Cardiac muscle cell (in vitro differentiated cells and primary cell): ENCODE measurements at regions not wholly inside any gene's neighbourhood (a gene's known extent, or its start where the extent isn't known, plus 50 kb on each side); places are given as distances from the start of the nearest gene placed in this dataset.
"Not testable (repeated sequence)": the region's sequence is repeated elsewhere in the genome, so short reads cannot be mapped to it uniquely, and the experiment has no call there.

Source experiments
- DNase-seq, 2 donors: peaks; one replicate each; pipeline versions ENCODE4 v3.0.0 to v3.0.0-alpha.2; 2010 to 2017; ENCODE audit warnings: low read depth in 1 of 2, low spot score in 1 of 2
- H3K27ac ChIP-seq: fragments of 200-600 bp; sonication (generic); 2 replicates; pipeline ENCODE4 v1.5.1; 2016
- H3K27me3 ChIP-seq: fragments of 200-600 bp; sonication (generic); 2 replicates; pipeline ENCODE4 v1.6.0; 2016; ENCODE audit warnings: control low read depth
- H3K36me3 ChIP-seq: fragments of 200-600 bp; sonication (generic); 2 replicates; pipeline ENCODE4 v1.5.1; 2016; ENCODE audit warnings: control low read depth
- H3K4me1 ChIP-seq: fragments of 200-600 bp; sonication (generic); 2 replicates; pipeline ENCODE4 v1.8.1; 2017; ENCODE audit warnings: low read depth, mild to moderate bottlenecking, mixed run types
- H3K4me3 ChIP-seq: fragments of 200-600 bp; sonication (generic); 2 replicates; pipeline ENCODE4 v1.5.1; 2016; ENCODE audit warnings: mild to moderate bottlenecking
- H3K9me3 ChIP-seq: fragments of 200-600 bp; sonication (generic); 2 replicates; pipeline ENCODE4 v1.5.1; 2017; ENCODE audit warnings: low read depth, mild to moderate bottlenecking, control low read depth
- CTCF ChIP-seq: IDR thresholded peaks from 2 replicates; pipeline ENCODE4 v1.5.1; 2012; ENCODE audit warnings: low read depth, mild to moderate bottlenecking, low read length

GRCh38 chr5:45109636-45110035, 300.9 kb downstream of the MRPS30 start:
- peaks cover 30% of the 10 kb centered on the region for H3K4me1 ChIP-seq
- H3K36me3 ChIP-seq = no peaks in the 10 kb centered on the region
- TF ChIP-seq CTCF = no peak
- no peak overlapping the region for H3K4me3 ChIP-seq
- no peak for DNase-seq
- H3K9me3 ChIP-seq = no peaks in the 10 kb centered on the region
- no peaks in the 10 kb centered on the region for H3K27me3 ChIP-seq
- no peak overlapping the region for H3K27ac ChIP-seq

DNA sequence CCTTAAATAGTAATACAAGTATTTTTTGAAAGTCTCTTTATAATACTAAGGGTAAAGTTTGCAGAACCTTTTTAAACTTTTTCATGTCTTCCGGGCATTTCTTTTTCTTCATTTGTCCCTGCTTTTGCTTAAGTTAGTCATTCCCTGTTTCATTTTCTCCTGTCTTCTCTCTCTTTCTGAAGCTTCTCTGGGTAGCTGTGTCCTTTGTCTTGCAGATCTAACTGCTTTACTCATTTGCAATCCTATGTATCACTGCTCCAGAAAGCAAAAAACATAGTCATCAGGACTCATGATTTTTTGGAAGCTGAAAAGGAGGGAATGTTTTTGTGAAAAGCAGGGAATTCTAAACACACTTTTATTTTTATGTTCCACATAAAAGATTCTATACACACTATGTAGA, 301.7 kb downstream of the MRPS30 start:
- Histone ChIP-seq H3K27ac (peak overlapping the region; percentile 67), H3K4me3 (no peak overlapping the region), H3K27me3 (no peaks in the 10 kb centered on the region), H3K36me3 (no peaks in the 10 kb centered on the region), H3K4me1 (peaks cover 30% of the 10 kb centered on the region), H3K9me3 (no peaks in the 10 kb centered on the region)
- no peak for DNase-seq
- TF ChIP-seq CTCF = no peak

DNA sequence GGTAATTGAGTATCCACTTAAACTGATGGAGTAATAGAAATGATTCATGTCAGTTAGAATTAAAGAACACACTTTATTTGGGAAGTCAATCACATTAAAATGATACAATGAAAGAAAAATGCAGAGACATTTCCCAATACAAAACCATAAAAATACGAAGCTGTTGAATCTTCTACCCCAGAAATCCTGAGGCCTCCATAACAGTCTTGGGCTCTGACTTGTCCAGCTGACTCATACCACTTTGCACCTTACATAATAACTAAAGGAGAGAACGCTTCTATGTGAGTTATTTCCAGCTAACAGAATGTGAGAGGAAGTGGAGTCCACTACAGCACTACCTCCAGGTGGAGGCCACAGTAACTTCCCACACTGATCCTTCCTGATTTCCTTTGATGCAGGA, 305.0 kb downstream of the MRPS30 start:
- Histone ChIP-seq H3K4me1 (peaks cover 30% of the 10 kb centered on the region), H3K27me3 (no peaks in the 10 kb centered on the region), H3K36me3 (no peaks in the 10 kb centered on the region), H3K9me3 (no peaks in the 10 kb centered on the region), H3K4me3 (no peak overlapping the region), H3K27ac (peak overlapping the region; percentile 44)
- TF ChIP-seq CTCF = no peak
- no peak for DNase-seq

DNA sequence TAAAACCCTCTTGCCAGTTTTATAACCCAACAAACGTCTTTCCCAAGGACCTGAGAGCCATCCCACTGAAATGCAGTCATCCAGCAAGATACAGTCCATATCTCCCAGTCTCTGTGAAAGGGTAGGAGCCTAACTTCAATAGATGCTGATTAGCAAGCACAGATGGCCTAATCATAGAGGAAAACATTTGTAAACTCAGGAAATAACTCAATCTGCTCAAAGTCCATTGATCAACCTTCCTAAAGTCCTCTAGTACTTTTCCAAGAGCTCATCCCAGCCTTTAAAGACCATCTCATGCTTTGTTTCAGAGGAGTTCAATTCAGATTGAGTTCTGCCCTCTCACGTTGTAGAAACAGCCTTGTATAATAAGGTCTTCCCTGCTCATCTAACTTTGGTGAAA, 324.2 kb downstream of the MRPS30 start:
- no peaks in the 10 kb centered on the region for H3K4me1 ChIP-seq
- H3K27ac ChIP-seq = no peak overlapping the region
- H3K36me3 ChIP-seq = no peaks in the 10 kb centered on the region
- no peaks in the 10 kb centered on the region for H3K27me3 ChIP-seq
- TF ChIP-seq CTCF = no peak
- no peak for DNase-seq
- H3K9me3 ChIP-seq = no peaks in the 10 kb centered on the region
- no peak overlapping the region for H3K4me3 ChIP-seq

DNA sequence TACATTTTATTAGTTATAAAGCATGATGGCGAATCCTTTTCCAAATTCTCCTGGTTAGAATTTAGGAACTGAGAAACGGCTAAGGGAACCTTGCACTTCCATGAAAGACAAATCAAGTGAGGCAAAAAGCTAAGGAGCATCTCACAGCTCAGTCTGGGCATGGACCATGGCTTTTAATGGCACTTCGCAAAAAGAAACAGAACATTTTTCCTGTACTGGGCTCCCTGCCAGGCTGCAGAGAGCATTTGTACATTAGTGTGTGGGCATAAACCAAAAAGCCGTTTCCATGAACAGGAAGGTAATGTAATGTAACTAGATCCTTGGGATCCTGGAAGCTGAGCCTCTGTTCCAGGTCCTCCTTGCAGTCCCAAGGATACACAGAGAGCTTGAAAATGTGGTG, 354.2 kb downstream of the MRPS30 start:
- H3K27ac ChIP-seq = no peak overlapping the region
- peaks cover 10% of the 10 kb centered on the region for H3K4me1 ChIP-seq
- no peaks in the 10 kb centered on the region for H3K36me3 ChIP-seq
- no peak for DNase-seq
- no peak for TF ChIP-seq CTCF
- no peaks in the 10 kb centered on the region for H3K27me3 ChIP-seq
- no peaks in the 10 kb centered on the region for H3K9me3 ChIP-seq
- H3K4me3 ChIP-seq = no peak overlapping the region

- Histone ChIP-seq H3K27ac (no peak overlapping the region), H3K4me3 (no peak overlapping the region), H3K27me3 (no peaks in the 10 kb centered on the region), H3K36me3 (no peaks in the 10 kb centered on the region), H3K9me3 (no peaks in the 10 kb centered on the region), H3K4me1 (no peaks in the 10 kb centered on the region)
- TF ChIP-seq CTCF = no peak
- DNase-seq = no peak
Observed at GRCh38 chr5:45171563-45171962, 362.8 kb downstream of the MRPS30 start.

DNA sequence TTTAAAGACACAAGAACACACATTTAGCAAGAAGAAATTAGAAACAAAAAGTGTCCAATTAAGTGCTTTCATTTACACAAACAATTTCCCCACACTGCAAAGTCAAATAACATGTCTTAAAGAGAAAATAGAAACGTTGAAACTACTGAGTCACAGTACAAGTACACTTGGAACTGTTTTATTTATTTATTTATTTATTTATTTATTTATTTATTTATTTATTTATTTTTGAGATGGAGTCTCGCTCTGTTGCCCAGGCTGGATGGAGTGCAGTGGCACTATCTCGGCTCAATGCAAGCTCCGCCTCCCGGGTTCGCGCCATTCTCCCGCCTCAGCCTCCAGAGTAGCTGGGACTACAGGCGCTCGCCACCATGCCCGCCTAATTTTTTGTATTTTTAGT, 363.9 kb downstream of the MRPS30 start:
- not testable (repeated sequence) for H3K4me3 ChIP-seq, H3K27ac ChIP-seq, DNase-seq, H3K27me3 ChIP-seq, H3K9me3 ChIP-seq, H3K4me1 ChIP-seq, H3K36me3 ChIP-seq
